NCI-H524 treated with DMSO at 0.1 percent for 48 hours (cell line): ENCODE measurements at regions not wholly inside any gene's neighbourhood (a gene's known extent, or its start where the extent isn't known, plus 50 kb on each side); places are given as distances from the start of the nearest gene placed in this dataset.

Experiments
- DNase-seq: peaks from one replicate; lab custom pipeline; 2025; lab: John Stamatoyannopoulos, UW

DNA sequence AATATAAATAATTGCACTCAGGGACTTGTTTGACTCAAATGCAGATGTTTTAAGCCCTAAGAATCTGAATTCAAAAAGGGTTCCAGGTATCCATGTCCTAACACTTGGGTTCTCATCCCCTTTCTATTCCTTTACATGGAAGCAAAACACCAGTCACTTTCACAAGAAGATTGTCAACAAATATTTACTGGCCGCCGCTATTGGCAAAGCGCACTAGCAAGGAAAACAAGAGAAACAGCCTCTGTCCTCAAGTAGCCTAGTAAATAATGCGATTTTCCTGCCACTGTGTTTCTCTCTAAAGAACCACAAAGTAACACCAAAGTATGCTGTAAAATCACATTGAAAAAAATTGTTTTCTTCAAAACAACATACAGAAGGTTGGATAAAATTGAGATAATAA lies 66.7 kb upstream of the EZH2 start:
- DNase-seq: no peak

DNA sequence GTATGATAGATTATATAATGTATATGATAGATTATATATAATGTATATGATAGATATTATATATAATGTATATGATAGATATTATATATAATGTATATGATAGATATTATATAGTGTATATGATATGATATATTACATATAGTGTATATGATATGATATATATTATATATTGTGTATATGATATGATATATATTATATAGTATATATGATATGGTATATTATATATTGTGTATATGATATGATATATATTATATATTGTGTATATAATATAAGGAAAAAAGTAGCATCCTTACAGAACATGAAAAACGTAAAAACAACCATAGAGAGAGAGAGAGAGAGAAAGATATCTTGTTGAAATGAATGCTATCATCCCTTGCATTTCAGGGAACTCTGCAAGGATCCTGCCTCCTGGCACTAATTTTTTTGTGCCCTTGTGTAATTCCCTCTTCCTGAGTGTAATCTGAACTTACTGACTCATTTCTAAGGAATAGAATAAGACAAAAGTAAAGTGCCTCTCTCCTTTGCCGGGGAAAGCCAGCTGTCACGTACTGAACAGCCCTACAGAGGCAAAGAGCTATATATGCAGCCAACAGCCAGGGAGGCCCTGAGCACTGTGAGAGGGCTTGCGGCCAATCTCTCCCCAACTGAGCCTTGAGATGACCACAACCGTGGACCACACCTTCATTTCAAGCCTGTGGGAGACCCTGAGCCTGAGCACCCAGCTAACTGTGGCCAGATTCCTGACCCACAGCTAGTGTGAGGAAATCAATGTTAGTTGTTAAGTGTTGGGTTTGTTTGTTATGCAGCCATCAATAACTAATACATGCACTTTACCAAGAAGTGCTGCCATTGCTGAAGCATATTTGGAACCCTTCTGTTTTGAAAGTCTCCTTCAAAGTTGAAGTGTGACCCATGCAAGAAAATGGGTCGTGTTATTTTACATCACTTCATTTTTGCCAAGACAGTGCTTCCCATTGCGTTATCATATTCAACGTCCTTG lies 61.1 kb upstream of the EZH2 start:
- no peak for DNase-seq

DNA sequence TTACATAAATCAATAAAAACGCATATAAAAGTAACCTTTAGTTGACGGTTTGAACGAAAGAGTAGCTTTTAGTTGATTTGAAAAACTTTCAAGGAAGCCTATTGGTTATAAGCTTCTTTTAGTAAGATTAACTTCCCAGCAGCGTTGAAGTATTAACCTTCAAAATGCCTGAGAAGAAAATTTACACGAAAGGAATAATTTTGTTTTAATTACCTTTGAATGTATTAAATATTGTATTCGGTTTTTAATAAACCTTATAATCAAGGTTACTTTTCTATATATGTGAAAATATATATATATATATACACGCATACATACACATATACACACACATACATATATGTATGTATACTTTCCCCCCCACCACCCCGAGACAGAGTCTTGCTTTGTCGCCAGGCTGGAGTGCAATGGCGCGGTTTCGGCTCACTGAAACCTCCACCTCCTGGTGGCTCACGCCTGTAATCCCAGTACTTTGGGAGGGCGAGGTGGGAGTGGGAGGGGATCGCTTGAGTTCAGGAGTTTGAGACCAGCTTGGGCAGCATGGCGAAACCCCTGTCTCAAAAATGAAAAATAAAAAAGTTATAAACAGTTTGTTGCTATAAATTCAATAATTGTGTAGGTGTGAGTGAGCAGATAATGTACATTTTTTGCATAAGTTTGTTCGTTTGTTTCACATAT lies 57.6 kb upstream of the EZH2 start:
- no peak for DNase-seq

DNA sequence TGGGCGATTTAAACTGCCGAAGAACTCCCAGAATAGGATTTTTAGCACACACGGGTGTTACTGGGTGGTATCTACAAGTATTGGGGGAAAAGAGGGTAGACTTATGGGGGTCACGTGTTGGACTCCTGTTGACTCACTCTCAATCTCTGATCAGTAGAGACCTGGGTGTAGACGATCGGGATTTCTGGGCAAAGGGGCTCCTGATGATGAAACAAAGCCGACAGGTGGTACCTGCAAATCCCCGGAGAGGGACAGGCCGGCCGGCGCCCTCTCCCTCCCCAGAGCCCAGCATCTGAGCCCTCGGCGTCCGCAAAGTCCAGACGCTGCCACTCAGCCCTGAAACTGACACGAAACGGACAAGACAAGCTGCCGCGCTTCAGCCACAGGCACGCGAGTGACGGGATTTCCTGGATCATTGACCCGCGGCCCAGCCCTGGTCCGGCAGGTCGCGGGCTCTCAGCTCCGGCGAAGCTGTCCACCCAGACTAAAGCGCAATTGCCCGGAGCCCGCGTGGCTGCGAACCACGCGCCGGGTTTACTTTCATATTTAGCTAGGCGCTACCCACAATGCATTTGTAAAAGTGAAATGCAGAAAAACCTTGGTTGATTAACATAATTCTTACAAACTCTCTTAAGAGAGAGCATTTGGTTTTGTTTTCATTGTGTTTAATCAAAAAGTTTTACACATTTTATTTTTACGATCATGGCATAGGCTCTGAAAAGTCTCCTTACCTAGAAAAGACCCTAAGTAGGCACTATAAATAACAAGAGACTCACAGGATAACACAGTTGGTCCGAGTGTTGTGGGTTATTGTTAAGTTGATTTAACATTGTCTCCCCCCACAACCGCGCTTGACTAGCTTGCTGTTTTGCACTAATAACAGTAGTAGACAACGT lies 56.9 kb upstream of the EZH2 start:
- DNase-seq: peak; percentile 71

DNA sequence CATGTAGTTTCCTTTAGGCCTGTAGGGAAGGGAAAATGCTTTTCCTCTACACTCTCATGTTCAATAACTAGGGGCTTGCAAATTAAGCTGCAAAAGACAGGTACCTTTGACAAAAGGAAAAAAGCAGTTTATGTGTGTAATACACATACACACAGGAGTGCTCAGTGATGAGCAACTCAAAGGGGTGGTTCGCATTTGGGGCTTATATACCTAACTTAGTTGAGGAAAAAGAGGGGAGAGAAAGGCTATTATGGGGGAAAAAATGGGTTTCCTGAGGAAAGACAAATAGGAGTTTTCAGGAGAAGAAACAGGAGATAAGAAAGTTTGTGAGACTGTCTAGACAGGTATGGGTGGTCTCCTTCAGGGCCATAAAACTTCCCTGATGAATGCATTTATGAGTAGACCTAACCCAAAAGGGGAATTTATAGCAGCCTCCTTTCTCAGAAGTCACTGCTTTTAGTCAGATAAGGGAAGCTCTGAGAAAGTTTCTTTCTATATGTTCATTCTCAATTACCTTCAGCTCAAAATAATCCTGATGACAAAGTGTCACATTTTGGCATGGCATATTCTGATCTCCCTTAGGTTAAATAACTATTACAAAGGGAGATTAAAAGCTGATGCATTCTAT lies 55.2 kb upstream of the EZH2 start:
- no peak for DNase-seq

DNA sequence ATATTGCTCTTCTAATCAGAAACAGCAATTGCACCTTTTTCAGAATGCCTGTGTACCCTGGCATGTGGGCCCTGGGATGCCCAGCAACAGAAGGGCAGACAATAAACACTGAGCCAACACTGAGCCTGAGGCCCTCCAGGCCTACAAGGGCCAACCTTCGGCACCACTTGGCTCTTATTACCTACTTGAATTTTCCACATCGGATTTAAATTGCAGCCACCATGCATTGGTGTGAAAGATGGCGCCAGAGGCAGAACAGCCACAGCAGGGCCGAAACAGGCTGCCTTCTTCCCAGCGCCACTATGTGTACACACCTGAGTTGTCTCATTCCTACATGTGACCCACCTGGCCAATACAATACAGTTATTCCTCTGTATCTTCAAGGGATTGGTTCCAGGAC lies 51.4 kb upstream of the EZH2 start:
- DNase-seq: no peak
